Activated naive CD4-positive, alpha-beta T cell treated with anti-CD3 and anti-CD28 coated beads for 36 hours (primary cell): ENCODE measurements at regions not wholly inside any gene's neighbourhood (a gene's known extent, or its start where the extent isn't known, plus 50 kb on each side); places are given as distances from the start of the nearest gene placed in this dataset.

Experiments used
- CTCF ChIA-PET: fragments of 350-600 bp; sonication (Branson Sonifier 250); formaldehyde crosslinking; loops from one replicate; lab custom pipeline; 2021; ENCODE audit warnings: antibody characterized with exemption; lab: Charles Lee
- DNase-seq: peaks from one replicate; pipeline ENCODE4 v3.0.0-alpha.2; 2020
- H3K27ac Mint-ChIP-seq: one replicate; pipeline ENCODE4 v1.8.0; 2021; ENCODE audit warnings: mild to moderate bottlenecking, mixed read lengths
- H3K27me3 Mint-ChIP-seq: one replicate; pipeline ENCODE4 v1.8.0; 2021; ENCODE audit warnings: low read depth, mixed read lengths
- H3K36me3 Mint-ChIP-seq: one replicate; pipeline ENCODE4 v1.8.0; 2021; ENCODE audit warnings: low read depth, mixed read lengths
- H3K4me1 Mint-ChIP-seq: one replicate; pipeline ENCODE4 v1.8.0; 2021; ENCODE audit warnings: low read depth, mixed read lengths
- H3K4me3 Mint-ChIP-seq: one replicate; pipeline ENCODE4 v1.8.0; 2021; ENCODE audit warnings: mild to moderate bottlenecking, moderate library complexity, mixed read lengths
- H3K9me3 Mint-ChIP-seq: one replicate; pipeline ENCODE4 v1.8.0; 2021; ENCODE audit warnings: mixed read lengths
- intact Hi-C: fragments of 100-400 bp; cut with micrococcal nuclease; formaldehyde crosslinking; loops from one replicate; pipeline ENCODE4 v1.15.1; 2023

- intact Hi-C loops: loop anchor here (2.0 to 5.0 kb wide), 4 partner anchors 25 to 314 kb away; no protein-coding TSS in a partner anchor
- Mint-ChIP-seq H3K4me3 (peak overlapping the region; percentile 35), H3K36me3 (no peaks in the 10 kb centered on the region), H3K4me1 (peaks cover 38% of the 10 kb centered on the region), H3K27me3 (no peaks in the 10 kb centered on the region), H3K27ac (no peak overlapping the region), H3K9me3 (no peaks in the 10 kb centered on the region)
- CTCF ChIA-PET: no interaction called here
- peak; percentile 42 for DNase-seq
Observed at GRCh38 chr5:56585999-56586691, 229.2 kb upstream of the MAP3K1 start.

DNA sequence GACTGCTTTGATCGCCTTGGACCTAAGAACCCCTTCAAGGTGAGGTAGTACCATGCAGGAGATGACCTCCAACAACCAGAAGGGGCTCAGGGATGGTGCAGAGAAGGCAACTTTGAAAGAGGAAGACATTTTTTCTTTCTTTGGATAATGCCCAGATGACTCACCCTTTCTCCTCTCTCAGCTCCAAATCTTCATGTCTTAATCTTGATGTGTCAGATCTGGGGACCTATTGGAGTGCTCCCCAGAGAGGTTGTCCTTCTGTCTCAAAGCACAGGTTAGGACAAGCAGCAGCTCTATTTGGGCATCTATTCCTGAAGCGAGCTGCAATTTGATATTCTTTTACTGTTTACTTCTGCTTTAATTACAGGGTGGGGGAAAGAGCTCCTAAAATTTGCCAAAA is 229.9 kb upstream of the MAP3K1 start:
- H3K36me3 Mint-ChIP-seq: no peaks in the 10 kb centered on the region
- no peak for DNase-seq
- H3K4me3 Mint-ChIP-seq: no peak overlapping the region
- CTCF ChIA-PET: no interaction called here
- H3K4me1 Mint-ChIP-seq: peaks cover 38% of the 10 kb centered on the region
- H3K27ac Mint-ChIP-seq: no peak overlapping the region
- intact Hi-C loops: loop anchor here (5.0 kb wide), 3 partner anchors 103 to 313 kb away; no protein-coding TSS in a partner anchor
- no peaks in the 10 kb centered on the region for H3K27me3 Mint-ChIP-seq
- H3K9me3 Mint-ChIP-seq: no peaks in the 10 kb centered on the region

DNA sequence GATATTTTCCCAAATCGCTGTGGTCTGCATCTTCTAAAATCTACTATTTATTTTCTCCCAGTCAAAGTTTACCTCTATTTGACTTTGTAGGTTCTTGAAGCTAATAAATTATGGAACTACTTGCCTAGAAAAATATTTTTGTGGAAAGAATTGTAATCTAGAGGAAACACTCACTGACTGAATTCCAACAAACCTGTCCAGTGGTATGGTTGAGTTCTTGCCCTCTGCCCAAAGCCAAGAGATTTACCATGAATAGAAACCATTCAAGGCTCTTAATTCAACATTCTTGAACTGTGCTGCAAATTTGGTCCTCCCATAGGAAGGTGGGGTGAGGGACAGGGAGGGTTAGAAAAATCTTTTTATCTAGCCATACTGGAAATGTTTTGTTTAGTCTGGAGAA is 233.9 kb upstream of the MAP3K1 start:
- Mint-ChIP-seq H3K9me3 (no peaks in the 10 kb centered on the region), H3K27me3 (no peaks in the 10 kb centered on the region), H3K4me1 (peaks cover 12% of the 10 kb centered on the region), H3K27ac (no peak overlapping the region), H3K36me3 (no peaks in the 10 kb centered on the region), H3K4me3 (no peak overlapping the region)
- DNase-seq: no peak
- intact Hi-C loops: no loop called here
- CTCF ChIA-PET: no interaction called here

- intact Hi-C loops: no loop called here
- DNase-seq: no peak
- Mint-ChIP-seq H3K4me3 (no peak overlapping the region), H3K36me3 (no peaks in the 10 kb centered on the region), H3K27me3 (no peaks in the 10 kb centered on the region), H3K9me3 (no peaks in the 10 kb centered on the region), H3K27ac (no peak overlapping the region), H3K4me1 (peaks cover 6% of the 10 kb centered on the region)
- CTCF ChIA-PET: no interaction called here
Observed at GRCh38 chr5:56580864-56581263, 234.5 kb upstream of the MAP3K1 start.

DNA sequence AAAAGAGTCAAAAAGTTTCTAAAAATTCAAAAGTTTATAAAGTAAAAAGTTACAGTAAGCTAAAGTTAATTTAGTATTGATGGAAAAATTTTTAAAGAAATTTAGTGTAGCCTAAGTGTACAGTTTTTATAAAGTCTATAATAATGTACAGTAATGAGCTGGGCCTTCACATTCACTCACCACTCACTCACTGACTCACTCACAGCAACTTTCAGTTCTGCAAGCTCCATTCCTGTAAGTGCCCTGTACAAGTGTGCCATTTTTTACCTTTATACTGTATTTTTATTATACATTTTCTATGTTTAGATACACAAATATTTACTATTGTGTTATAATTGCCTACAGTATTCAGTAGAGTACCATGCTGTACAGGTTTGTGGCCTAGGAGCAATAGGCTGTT is 239.5 kb upstream of the MAP3K1 start:
- intact Hi-C loops: no loop called here
- H3K9me3 Mint-ChIP-seq: peaks cover 6% of the 10 kb centered on the region
- no peak for DNase-seq
- no peaks in the 10 kb centered on the region for H3K4me1 Mint-ChIP-seq
- H3K27me3 Mint-ChIP-seq: no peaks in the 10 kb centered on the region
- H3K36me3 Mint-ChIP-seq: no peaks in the 10 kb centered on the region
- H3K4me3 Mint-ChIP-seq: no peak overlapping the region
- no peak overlapping the region for H3K27ac Mint-ChIP-seq
- CTCF ChIA-PET: interaction anchor here (0.8 kb wide), 1 partner anchor 22 kb away, joined by 4 read pairs; no protein-coding TSS in a partner anchor

DNA sequence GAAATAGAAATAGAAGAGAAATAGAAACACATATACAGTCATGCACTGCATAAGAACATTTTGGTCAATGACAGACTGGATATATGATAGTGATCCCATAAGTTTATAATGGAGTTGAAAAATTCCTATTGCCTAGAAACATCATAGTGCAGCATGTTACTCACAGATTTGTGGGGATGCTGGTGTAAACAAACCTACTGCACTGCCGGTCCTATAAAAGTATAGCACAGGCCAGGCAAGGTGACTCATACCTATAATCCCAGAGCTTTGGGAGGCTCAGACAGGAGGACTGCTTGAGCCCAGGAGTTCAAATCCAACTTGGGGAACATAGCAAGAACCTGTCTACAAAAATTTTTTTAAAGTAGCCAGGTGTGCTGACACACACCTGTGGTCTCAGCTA is 240.6 kb upstream of the MAP3K1 start:
- Mint-ChIP-seq H3K27ac (no peak overlapping the region), H3K4me3 (no peak overlapping the region), H3K9me3 (peaks cover 6% of the 10 kb centered on the region), H3K27me3 (no peaks in the 10 kb centered on the region), H3K36me3 (no peaks in the 10 kb centered on the region), H3K4me1 (no peaks in the 10 kb centered on the region)
- intact Hi-C loops: no loop called here
- no peak for DNase-seq
- CTCF ChIA-PET: no interaction called here

DNA sequence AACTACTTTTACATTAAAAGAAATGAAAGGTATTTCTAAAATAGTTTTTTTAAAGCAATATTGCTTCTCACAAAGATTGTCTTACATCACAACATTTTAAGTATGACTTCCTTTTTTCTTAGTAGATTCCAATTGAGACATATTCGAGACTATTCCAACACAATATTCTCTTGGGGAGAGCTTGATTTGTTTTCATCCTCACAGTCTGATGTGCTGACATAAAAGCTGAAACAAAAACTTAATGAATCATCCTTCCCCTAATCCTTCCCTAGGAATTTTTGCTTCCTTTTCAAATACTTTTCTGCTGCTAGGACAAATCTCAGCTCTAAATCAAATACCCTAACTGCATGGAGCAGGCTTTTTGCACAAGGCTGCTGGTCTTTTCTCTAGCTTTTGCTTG is 245.8 kb upstream of the MAP3K1 start:
- intact Hi-C loops: no loop called here
- DNase-seq: no peak
- Mint-ChIP-seq H3K4me3 (no peak overlapping the region), H3K27ac (no peak overlapping the region), H3K4me1 (peaks cover 13% of the 10 kb centered on the region), H3K27me3 (no peaks in the 10 kb centered on the region), H3K36me3 (no peaks in the 10 kb centered on the region), H3K9me3 (peaks cover 6% of the 10 kb centered on the region)
- CTCF ChIA-PET: no interaction called here

DNA sequence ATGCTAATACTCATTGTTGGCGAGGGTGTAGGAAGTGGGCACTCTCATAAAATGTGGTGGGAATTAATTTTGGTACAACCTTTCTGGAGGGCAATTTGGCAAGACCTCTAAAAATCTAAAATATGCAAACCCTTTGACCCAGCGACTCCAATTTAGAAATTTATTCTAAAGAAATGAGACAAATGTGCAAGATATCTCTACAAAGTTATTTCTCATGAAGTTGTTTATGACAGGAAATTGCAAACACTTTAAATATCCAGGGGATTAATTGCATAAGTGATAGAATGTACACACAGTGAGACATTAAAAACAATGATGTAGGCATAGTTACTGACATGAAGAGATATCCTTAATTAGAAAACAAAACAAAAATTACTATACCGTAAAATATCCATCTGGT is 246.3 kb upstream of the MAP3K1 start:
- intact Hi-C loops: no loop called here
- Mint-ChIP-seq H3K36me3 (no peaks in the 10 kb centered on the region), H3K4me1 (peaks cover 13% of the 10 kb centered on the region), H3K27ac (no peak overlapping the region), H3K27me3 (no peaks in the 10 kb centered on the region), H3K9me3 (peaks cover 3% of the 10 kb centered on the region), H3K4me3 (no peak overlapping the region)
- CTCF ChIA-PET: no interaction called here
- no peak for DNase-seq

DNA sequence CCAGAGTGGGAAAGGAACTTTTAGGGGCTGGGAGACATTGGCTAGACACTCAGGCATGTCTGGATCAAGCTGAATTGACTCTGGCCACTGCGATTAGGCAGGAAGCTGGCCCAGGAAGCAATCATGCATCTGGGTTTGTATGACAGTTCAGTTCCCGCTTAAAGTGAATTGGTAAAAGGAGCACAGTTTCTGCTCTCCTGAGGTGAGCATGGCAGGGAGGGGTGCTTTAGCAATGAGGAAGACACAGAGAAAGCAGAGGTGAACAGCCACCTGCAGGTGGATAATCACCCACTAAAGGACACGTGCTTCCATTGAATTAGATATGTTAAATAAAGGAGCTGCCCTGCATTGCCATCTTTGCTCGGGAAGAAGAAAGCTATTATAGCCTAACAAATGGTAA is 248.1 kb upstream of the MAP3K1 start:
- CTCF ChIA-PET: interaction anchor here (0.9 kb wide), 1 partner anchor 572 kb away, joined by 3 read pairs; no protein-coding TSS in a partner anchor
- H3K9me3 Mint-ChIP-seq: no peaks in the 10 kb centered on the region
- H3K4me1 Mint-ChIP-seq: peaks cover 13% of the 10 kb centered on the region
- no peak overlapping the region for H3K4me3 Mint-ChIP-seq
- H3K27ac Mint-ChIP-seq: no peak overlapping the region
- no peaks in the 10 kb centered on the region for H3K36me3 Mint-ChIP-seq
- intact Hi-C loops: no loop called here
- DNase-seq: no peak
- no peaks in the 10 kb centered on the region for H3K27me3 Mint-ChIP-seq

DNA sequence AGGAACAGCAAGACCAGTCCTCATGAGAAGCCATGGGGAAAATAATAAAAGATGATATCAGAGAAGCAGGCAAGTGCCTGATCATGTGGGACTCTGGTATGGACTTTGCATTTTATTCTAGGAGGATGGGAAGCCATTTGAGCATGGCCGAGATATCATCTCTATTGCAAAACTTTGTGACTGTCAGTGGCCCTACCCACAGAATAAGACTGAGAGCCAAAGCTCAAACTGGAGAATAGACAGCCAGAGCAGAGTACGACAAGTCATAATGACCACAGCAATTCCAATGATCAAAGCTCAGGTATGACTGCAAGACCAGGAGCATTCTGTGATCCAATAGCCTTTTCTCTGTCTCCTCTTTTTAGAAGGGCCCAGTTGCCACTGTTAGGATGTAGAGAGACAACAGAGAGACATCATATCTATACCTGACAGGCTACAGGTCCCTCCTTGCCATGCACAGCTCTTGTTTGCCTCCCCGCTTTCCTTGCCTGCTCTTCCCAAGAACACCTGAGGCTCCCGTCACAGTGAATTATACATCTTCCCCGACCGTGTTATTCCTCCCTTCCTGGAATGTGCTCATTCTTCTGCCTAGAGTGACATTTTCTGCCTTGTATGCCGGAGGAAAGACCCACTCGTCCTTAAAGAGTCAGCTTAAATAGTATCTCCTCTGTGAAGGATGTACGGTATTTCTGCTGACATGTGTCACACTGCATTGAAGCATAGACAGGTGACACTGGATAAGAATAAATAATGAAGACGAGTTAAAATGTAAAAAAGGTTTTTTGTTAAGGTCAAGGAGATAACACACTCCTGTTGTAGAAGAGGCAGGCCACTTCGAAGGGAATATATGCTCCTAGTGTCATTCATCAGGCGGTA is 248.7 kb upstream of the MAP3K1 start:
- intact Hi-C loops: no loop called here
- Mint-ChIP-seq H3K27me3 (no peaks in the 10 kb centered on the region), H3K27ac (no peak overlapping the region), H3K36me3 (no peaks in the 10 kb centered on the region), H3K4me3 (no peak overlapping the region), H3K4me1 (peaks cover 13% of the 10 kb centered on the region), H3K9me3 (no peaks in the 10 kb centered on the region)
- no peak for DNase-seq
- CTCF ChIA-PET: interaction anchor here (0.9 kb wide), 1 partner anchor 572 kb away, joined by 3 read pairs; no protein-coding TSS in a partner anchor

DNA sequence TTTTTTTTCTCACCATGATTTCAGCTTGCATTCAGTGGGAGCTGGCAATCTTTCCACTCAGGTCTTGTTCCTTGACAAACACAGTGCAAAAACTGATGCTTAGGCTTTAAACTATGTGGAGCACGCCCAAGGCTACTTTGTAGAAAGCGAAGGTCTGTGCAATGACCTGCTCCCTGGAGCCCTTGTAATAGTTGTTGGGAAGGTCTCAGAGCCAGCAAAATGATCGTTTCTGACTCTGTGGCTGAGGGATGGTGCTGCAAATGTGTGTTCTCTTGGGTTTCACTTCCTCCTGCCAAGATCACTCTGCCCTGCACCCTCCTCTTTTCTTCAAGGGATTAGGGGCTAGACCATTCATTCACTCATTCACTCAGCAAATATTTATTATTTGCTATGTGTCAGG is 249.7 kb upstream of the MAP3K1 start:
- intact Hi-C loops: no loop called here
- H3K27ac Mint-ChIP-seq: no peak overlapping the region
- no peaks in the 10 kb centered on the region for H3K36me3 Mint-ChIP-seq
- H3K4me1 Mint-ChIP-seq: peaks cover 13% of the 10 kb centered on the region
- DNase-seq: no peak
- CTCF ChIA-PET: interaction anchor here (0.6 to 1.2 kb wide), 2 partner anchors 51 to 84 kb away, joined by 3 read pairs; no protein-coding TSS in a partner anchor
- no peak overlapping the region for H3K4me3 Mint-ChIP-seq
- no peaks in the 10 kb centered on the region for H3K27me3 Mint-ChIP-seq
- no peaks in the 10 kb centered on the region for H3K9me3 Mint-ChIP-seq

GRCh38 chr5:56565283-56565615 is 250.1 kb upstream of the MAP3K1 start:
- Mint-ChIP-seq H3K4me3 (no peak overlapping the region), H3K27ac (no peak overlapping the region), H3K27me3 (no peaks in the 10 kb centered on the region), H3K4me1 (peaks cover 13% of the 10 kb centered on the region), H3K9me3 (no peaks in the 10 kb centered on the region), H3K36me3 (no peaks in the 10 kb centered on the region)
- intact Hi-C loops: no loop called here
- CTCF ChIA-PET: interaction anchor here (0.6 to 1.2 kb wide), 2 partner anchors 52 to 84 kb away, joined by 3 read pairs; no protein-coding TSS in a partner anchor
- no peak for DNase-seq
